NOMO-1 (cell line): ENCODE measurements at regions not wholly inside any gene's neighbourhood (a gene's known extent, or its start where the extent isn't known, plus 50 kb on each side); places are given as distances from the start of the nearest gene placed in this dataset.

Experiments
- DNase-seq, 2 experiments: peaks; one replicate each; lab custom pipeline; 2025; ENCODE audit not compliant: unreplicated experiment in 2 of 2; lab: John Stamatoyannopoulos, UW

DNA sequence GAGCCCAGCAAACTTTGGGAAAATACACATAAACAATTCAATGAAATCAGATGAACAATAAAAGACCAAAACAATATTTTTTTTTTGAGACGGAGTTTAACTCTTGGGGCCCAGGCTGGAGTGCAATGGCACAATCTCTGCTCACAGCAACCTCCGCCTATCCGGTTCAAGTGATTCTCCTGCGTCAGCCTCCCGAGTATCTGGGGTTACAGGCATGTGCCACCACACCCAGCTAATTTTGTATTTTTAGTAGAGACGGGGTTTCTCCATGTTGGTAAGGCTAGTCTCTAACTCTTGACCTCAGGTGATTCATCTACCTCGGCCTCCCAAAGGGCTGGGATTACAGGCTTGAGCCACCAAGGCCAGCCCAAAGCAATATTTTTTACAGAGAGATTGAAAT lies 1588.5 kb downstream of the BRINP3 start:
- no peak for DNase-seq

DNA sequence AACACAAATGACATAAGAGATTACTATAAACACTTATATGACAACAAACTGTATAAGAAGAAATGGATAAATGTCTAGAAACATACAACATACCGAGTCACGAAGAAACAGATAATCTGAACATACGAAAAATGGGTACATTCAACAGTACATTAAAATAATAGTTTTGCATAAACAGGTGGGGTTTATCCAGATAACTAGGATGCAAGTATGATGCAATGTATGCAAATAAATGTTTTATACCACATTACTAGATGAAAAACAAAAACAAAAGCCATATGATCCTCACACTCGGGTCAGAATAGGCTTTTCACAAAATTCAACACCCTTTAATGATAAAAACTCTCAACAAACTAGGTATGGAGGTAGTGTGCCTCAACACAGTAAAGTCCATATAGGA lies 1585.7 kb downstream of the BRINP3 start:
- DNase-seq, result no peak

DNA sequence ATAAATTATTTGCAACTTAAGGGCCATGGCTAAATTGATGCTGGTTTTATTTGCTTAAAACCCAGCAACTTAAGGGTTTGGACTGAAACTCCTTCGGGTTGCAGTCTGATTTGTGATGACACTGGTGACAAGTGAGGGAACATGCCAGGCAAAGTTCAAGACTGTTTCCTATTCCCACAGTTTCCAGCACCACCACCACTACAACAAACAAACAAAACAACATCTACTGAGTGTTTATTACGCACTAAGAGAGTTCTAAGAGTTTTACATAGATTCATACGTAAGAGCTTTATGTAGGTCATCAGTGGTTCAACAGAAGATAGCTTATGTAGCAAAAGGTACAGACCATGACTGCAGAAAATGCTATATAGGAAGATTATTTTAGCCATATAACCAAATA lies 1582.1 kb downstream of the BRINP3 start:
- DNase-seq, result no peak

DNA sequence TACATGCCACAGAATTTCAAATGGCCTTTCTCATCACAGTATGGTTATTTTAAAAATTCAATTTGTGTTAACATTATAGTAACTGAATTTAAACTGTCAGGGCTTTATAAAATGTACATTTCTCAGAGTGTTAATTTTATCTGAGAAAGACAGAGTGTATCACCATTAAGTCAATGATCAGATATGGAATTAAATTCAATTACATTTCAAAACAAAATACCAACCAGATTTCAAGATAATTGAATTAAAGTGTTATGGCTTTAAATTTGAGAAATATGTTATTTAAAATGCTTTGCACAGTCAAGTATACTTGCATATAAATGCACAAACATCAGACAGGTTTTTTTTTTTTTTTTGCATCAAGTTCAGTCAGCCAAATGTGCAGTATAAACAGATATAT lies 1574.4 kb downstream of the BRINP3 start:
- DNase-seq, result no peak

DNA sequence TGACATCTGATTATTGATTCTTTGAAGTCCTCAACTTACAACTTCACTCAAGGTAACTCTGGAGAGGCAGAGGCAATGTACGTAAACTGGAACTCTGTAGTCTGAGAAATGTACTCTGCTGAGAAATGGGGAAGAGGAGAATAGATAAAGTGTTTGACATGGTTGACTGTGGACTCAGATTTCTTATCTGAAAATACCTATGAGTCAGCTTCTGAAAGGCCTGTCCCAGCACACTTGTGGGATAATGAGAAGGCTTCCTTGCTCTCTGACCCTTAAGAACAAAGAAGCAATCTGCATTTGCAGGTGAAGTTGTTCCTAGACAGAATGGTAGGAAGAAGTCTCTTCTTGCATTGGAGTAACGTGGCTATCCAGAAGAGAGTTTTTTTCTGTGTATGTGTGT lies 1573.5 kb downstream of the BRINP3 start:
- no peak for DNase-seq

DNA sequence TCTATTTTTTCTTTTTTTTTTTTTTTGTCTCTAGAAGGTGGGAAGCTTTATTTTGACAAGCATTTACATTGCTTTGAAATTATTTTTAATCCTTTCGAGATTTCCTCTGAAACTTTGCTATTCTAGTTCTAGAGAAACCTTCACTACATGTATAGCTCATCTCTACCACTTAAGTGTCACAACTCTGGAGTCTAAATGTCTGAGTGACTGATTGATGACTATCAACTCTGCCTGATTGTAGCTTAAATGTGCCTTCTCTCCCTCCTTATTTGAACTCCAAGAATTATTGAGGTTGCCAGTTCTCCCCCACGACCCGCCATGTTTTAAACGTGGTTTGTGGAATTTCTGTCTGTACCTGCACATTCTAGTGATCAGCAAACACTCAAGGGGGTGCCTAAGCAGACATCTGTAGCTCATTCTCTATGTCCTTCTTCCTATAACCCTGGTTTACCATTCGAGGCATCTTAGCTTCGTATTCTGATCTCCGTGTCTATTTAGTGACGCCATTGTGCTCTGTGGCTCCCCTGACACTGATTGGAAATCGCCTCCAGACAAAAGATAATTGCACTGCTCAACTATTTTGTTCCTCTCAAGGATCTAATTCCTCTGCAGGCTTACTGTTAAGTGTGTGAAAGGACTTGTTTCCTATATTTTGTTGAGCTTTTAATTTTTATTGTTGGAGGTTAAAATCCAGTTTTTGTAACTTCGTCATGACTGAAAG lies 1570.6 kb downstream of the BRINP3 start:
- no peak for DNase-seq

DNA sequence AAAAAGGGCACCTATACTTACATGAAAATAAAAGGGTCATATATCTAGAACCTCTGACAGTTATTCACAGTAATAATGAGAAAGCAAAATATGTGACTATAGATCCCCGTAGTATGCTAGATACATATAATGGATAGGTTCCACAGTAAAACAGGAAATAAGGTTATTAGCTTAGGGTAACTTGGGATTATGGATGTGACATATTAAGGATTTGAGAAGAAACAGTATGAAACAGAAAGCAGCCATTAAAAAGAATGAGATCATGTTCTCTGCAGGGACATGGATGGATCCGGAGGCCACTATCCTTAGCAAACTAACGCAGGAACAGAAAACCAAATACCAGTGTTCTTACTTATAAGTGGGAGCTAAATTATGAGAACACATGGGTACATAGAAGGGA lies 1547.3 kb downstream of the BRINP3 start:
- DNase-seq, result no peak

DNA sequence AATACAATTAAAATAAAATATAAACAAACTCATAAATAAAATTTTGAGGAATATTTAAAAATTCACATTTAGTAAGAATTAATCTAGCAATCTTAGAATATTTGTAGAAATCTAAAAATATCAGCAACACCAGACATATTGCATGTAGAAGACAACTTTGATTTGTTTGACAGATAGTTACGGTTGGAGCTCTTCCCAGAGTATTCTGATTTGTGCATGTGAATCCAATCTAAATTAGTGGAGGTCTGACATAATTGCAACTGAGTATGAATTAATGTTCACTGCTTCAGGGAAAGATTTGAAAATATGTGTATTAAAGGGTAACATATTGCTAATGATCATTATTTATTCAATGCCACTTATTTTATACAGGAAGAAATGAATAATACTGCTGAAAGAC lies 1546.2 kb downstream of the BRINP3 start:
- DNase-seq, result no peak

DNA sequence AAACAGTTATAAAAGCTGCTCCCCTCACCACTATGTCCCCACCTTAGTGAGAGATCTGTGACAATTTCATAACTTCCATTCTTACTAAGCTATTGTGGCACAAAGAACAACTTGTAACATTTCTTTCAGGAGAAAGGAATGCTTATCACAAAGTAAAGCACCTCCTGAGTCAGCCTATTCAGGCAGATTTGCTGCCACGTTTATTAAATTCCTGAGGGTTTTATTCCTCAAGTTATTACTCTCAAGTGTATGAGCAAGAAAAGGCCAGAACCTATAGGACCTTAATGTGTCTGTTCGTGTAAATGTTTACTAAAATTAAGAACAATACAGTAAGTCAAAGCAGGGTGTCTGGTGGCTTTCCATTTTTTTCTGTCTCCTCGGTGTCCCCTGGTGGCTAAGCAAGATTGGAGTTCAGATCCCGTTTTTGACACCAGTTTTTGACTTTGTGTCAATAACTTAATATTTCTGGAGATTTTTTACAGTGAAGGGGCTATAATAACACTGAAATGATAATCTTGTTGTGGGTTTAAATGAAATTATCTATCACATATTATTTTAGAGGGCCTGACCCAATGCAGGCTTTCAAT lies 1539.6 kb downstream of the BRINP3 start:
- no peak for DNase-seq

DNA sequence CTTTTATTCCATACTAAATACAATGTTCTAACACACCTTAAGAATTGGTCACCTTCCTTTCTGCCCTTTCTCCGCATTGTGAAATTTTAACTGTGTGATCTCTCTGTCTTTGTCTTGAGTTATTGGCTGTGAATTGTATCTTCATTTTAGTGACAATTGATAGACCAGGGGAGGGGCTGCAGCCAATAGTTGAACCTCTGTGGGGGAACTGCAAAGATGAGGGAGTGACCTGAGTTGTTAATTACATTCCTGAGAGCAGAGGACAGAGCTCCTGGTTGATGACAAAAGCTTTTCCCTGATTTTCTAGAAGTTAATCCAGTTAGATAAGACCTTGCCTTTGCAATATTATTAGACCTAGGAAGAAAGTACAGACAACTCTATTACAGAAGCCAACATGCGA lies 1535.7 kb downstream of the BRINP3 start:
- DNase-seq, result no peak

DNA sequence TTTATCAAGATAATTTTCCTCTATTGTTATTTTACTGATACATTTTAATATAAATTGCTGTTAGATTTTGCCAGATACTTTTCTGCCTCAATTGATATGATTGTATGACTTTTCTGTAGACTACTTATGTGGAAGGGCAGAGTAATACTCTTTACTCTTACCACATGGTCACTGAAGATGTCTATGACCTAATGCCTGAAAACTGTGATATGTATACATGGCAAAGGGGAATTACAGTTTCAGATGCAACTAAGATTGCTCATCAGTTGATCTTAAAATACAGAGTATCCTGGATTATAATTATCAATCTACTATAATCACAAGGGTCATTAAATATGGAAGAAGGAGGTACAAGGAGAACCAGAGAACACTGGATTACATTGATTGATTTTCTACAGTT lies 1528.0 kb downstream of the BRINP3 start:
- DNase-seq, result no peak

DNA sequence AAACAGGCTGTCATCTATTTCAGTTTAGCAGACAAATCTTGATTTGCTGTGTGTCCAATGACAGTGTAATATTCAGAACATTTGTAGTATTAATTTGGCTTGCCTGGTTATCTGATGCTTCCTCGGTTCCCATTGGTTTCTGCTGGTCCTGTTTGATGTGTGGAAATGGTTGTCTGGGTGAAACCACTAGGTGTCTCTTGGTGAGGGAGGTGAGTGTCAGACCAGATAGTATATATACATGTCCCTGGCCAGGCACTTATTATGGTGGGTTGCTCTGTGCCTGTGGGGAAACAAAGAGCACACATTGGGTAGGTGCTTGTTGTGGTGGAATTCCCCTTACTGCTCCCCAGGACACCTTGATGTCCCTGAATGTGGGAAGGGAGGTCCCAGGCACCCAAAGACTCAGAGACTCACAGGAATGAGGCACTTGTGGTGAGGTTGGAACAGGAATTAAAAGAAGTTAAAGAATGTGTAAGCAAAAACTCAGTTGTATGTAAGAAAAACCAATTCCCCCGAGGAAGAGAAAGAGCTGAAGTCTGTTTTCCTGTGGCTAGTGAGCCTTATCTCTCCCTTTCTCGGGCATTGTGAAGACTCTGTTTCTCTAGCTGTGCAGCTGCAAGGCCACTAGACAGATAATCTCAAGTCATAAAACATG lies 1519.1 kb downstream of the BRINP3 start:
- no peak for DNase-seq

DNA sequence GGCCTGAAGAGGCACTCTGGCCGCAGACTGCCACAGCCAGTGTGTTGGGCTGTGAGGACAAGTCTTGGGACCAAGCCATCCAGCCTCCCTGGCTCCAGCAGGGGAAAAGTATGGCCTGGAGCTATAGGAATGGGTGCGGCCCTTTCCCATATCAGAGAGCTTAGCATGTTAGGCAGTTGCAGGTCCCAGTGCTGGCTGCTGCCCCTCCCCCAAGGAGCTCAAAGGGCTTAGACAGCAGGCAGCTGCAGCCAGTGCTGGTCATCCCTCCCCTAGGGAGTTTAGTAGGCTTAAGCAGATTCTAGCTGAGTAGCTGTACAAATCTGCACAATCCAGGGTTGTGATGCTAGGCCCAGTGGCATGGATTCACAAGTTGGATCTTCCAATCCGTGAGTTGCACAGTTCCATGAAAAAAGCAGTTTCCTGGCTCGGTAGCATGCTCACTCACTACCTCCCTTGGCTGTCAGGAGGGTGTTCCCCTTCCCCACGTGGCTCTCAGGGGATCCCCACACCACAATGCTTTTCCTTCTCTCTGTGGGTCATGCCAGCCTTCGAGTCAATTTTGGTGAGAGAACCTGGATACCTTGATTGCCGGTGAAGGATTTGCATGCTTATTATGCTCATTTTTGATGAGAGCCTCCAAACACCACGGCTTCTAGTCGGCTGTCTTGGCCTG lies 1490.8 kb downstream of the BRINP3 start:
- DNase-seq, result no peak

DNA sequence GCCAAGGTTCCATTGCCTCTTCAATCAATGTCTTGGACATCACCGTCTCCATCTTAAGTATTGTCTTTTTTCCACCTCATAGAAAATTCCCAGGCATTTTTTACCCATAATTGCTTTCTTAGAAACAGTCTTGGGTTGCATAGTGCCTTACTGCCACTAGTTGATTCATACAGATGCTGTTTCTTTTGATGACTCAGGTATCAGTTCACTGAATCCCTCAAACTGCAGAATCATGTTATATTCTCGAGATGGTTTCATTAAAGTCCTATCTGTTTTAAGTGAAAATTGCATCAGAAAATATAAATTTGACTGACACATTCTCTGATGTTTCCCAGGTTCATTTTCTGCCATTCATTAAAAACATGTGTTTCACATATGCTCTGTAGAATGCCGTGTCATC lies 1489.1 kb downstream of the BRINP3 start:
- no peak for DNase-seq

DNA sequence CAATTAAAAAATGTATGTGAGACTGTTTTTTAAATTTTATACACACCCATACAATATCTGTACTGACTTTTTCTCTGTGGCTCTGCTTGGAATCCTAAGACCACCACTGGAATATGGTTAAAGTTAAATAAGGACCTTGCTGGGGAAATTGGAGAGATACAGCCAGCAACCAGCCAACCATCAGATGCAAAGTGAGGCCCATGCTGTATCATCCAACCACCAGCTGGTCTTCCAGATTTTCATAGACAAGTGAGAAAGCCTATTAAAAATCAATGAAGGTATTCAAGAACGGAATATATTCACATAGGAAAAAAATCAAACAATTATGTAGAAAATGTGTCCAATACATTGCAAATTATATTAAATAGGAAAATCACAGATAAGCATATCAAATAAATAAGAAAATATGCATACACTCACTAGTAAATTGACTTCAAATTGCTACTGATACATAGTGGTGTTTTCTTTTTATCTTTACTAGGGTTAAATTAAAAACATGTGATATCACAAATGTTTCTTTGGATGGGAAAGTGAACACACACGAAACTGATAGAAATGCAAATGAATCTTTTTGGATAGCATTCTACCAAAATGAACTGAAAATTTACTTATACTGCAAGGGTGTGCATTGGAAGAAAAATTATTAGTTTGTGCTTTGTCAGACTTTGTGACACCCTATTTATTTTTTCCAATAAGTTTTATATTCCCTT lies 1486.3 kb downstream of the BRINP3 start:
- no peak for DNase-seq

DNA sequence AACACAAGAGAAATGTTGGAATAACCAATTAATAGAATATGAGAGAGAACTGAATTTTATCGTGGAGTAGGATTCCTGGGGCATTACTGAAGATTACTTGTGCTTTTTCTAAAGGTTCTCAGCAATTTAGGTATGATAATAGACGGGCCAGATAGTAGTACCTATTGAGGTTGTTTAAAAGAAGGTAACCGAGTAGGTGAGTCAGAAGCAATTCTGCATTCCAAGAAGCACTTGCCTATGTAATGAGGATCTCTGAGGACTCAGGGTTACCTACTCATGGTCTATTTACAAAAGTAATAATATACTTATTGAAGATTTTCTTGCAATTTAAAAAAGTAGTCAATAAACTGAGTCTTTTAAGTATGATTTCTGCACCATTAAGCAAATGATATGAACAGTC lies 1469.8 kb downstream of the BRINP3 start:
- no peak for DNase-seq

DNA sequence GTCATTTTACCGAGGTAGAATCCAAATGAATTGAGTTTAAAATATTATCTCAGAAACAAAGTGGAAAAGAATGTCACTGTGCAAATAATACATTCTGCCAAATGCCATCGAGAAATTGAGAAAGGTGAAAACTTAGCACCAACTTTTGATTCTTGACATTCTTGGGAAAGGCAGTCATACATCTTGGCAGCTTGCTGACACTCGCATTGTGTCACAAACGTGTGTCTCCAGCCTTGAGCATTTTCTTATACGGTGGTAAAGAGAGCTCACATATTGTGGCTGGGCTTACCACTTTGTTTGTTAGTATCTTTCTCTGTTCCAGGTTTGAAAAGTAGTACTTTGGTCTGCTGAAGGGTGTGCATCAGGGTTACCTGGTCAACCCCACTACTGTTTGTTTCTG lies 1456.1 kb downstream of the BRINP3 start:
- DNase-seq, result no peak

DNA sequence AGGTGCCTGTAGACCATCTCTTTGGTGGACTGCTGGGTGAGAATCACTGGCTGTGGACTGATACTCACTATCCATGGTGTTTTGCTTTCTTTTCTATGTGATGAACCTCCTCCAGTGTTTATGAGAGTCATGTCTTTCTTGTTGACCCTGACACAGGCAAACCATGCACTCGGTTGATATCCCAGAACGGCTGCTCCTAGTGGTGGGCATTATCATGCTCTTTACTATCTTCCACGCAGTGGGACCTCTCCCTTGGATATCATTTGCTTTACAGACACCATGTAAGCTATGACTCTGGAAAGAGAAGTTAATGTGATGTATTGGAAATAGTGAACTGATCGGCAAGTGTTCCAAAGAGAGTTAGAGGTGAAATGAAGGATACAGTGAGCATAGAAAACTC lies 1455.6 kb downstream of the BRINP3 start:
- DNase-seq, result no peak

DNA sequence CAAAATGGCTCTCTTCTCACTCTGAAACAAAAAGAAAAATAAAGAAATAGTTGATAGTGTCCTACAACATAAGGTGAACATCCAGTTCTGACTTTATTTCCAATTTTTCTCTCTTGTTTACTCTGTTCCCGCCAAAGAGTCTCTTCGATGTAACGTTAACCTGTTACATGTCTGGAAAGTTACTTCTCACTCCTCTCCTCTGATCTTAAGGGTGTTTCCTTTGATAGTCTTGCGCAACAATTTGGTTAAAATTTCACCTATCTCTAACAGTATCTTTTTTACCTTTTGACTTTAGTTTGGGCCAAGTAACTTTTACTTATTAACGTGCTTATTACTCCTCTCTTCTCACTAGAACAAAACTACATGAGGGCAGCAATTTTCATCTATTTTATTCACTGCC lies 1450.2 kb downstream of the BRINP3 start:
- DNase-seq, result no peak

DNA sequence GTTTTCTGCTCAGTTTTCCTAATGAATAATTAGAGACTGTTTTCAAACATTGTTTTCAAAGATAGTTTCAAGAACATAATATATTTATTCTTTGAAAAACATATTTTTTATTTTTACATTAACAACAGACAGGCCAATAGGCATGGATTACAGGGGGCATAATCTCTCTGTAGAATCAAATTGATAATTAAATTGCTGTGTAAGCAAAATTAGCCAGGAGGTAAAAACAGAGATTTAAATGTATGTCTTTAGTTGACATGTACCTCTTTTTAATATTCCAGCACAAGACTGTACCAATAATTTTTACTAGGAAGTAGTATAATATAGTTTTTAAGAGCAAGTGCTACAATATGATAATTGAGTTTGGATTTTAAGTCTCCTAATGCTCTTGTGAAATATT lies 1444.5 kb downstream of the BRINP3 start:
- no peak for DNase-seq

DNA sequence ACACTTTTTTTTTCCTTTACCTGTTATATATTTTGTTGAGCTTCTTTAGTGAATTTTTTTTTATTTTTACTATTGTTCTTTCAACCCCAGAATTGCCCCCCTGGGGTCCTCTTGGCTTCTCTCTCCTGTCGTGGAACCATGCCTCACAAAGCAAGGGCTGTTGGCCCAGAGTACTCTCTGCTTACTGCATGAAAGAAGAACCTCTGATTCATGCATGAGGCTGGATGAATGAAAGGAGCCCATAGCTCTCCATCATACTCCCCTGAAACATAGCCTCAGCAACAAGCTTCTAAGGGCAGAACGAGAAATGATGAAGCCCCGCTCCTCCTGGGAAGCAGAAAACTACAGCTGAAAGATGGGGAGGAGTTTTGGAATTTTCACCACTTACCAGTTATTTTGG lies 1441.0 kb downstream of the BRINP3 start:
- no peak for DNase-seq
